ENCODE measurements at regions not wholly inside any gene's neighbourhood (a gene's known extent, or its start where the extent isn't known, plus 50 kb on each side); places are given as distances from the start of the nearest gene placed in this dataset.

DNA sequence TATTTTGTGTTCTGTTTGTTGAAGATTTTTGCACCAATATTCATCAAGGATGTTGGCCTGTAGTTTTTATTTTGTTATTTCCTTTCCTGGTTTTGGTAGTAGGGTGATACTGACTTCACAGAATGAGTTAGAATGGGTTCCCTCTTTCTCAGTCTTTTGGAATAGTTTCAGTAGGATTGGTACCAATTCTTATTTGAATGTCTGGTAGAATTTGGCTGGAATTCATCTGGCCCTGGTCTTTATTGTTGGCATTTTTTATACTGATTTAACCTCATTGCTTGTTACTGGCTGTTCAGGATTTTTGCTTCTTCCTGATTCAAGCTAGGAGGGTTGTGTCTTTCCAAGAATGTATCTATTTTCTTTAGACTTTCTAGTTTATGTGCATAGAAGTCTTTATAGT lies 263.7 kb downstream of the SOX11 start:
- DNase-seq (ENCODE audit: low read depth), result no peak
- no peak overlapping the region for H3K4me3 ChIP-seq (ENCODE audit: low read depth, low read length)
- TF ChIP-seq, protein P1, sequence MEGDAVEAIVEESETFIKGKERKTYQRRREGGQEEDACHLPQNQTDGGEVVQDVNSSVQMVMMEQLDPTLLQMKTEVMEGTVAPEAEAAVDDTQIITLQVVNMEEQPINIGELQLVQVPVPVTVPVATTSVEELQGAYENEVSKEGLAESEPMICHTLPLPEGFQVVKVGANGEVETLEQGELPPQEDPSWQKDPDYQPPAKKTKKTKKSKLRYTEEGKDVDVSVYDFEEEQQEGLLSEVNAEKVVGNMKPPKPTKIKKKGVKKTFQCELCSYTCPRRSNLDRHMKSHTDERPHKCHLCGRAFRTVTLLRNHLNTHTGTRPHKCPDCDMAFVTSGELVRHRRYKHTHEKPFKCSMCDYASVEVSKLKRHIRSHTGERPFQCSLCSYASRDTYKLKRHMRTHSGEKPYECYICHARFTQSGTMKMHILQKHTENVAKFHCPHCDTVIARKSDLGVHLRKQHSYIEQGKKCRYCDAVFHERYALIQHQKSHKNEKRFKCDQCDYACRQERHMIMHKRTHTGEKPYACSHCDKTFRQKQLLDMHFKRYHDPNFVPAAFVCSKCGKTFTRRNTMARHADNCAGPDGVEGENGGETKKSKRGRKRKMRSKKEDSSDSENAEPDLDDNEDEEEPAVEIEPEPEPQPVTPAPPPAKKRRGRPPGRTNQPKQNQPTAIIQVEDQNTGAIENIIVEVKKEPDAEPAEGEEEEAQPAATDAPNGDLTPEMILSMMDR (IDR thresholded peaks at IDR 0.05; ENCODE audit: control insufficient read depth, extremely low read depth, insufficient read depth), result no peak

DNA sequence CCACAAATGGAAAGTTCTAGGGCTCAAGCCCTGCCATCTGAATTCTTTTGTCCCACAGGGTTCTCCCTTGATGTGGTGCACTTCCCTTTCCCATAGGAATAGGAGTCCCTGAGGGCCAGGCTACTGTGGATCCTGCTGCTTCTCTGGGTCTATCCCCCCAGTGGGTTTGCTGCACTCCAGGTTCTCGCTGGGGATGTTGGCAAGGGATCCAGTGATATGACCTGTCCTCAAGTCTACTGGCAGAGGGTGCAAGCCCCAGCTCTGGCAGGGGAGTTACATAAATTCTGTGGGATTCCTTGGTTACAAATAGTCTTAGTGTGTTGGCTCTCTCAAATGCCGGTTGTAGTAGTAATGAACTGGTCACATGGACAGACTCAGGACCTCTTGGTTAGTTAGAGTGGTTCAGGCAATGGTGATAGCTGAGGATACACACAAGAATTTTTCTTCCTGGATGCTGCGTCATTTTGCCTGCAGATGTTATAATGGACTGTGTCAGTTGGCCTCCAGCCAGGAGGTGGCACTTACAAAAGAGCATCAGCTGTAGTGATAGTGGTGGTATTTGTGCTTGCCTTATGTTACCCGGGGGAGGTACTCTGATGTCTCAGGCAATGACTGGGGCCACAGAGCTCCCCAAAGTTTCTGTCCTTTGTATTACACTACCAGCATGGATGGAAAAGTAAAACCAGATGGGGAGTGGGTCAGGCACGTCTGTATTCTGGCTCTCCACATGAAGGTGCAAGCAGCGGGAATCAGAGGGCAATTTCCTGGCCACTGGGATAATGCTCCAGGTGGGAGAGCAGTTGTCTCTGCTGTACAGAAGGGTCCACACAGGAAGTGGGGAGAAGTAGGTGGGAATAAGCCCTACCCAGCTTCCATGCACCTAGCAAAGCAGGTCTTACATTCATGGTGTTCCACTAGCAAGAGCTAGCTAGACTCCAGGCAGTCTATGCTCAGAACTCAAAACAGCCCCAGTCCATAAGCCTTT lies 267.9 kb downstream of the SOX11 start:
- DNase-seq (ENCODE audit: low read depth), result no peak
- TF ChIP-seq, protein P1 (IDR thresholded peaks at IDR 0.05; ENCODE audit: control insufficient read depth, extremely low read depth, insufficient read depth), result no peak
- no peak overlapping the region for H3K4me3 ChIP-seq (ENCODE audit: low read depth, low read length)

DNA sequence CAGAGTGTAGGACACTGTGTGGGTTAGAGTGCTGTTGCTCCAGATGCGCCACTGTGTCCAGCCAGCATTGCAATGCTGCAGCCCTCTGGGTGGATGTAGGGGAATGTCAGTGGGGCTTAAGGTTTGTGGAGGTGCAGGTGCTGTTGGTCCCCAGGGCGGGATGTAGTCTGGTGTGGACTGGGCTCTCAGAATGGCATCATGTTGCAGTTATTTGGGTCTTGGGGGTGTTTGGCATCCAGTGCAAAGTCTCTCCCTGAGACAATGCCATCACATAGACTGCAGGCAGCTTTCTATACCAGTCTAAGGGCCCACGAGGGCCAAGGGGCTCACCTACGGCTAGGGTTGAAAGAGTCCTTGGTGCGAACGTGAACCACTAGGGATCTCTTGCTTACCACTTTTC lies 275.3 kb downstream of the SOX11 start:
- TF ChIP-seq, protein P1 (IDR thresholded peaks at IDR 0.05; ENCODE audit: control insufficient read depth, extremely low read depth, insufficient read depth), result no peak
- no peak for DNase-seq (ENCODE audit: low read depth)
- no peak overlapping the region for H3K4me3 ChIP-seq (ENCODE audit: low read depth, low read length)

DNA sequence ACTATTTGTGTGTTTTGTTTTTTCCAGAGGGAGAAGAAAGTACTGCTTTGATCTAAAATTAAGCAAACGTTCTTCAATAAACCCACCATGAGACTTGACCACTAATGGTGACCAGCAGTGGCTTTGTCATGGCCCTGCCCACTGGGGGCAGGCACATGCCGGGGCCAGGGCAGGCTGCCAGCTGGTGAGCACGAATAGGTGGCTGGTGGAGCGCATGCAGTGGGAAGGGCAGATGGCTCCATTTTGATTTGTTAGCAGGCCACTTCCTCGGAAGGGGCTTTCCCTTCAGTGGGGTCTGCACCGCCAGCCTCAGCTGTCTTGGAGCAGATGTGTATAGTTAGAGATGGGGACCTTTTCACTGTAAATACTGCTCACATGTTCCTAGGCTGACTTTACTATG lies 277.1 kb downstream of the SOX11 start:
- no peak overlapping the region for H3K4me3 ChIP-seq (ENCODE audit: low read depth, low read length)
- TF ChIP-seq, protein P1 (IDR thresholded peaks at IDR 0.05; ENCODE audit: control insufficient read depth, extremely low read depth, insufficient read depth), result no peak
- DNase-seq (ENCODE audit: low read depth), result no peak

DNA sequence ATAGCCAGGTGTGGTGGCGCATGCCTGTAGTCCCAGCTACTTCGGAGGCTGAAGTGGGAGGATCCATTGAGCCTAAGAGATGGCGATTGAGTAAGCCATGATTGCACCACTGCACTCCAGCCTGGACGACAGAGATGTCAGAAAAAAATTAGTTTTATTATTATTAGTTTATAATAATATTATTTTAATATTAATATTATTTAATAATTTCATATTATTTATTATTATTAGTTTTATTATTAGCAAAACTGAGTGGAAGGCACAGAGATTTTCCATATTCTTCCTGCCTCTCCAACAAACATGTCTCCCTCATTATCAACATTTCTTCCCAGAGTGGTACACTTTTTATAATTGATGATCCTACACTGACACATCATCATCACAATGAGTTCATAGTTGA lies 278.2 kb downstream of the SOX11 start:
- DNase-seq (ENCODE audit: low read depth), result no peak
- TF ChIP-seq, protein P1 (IDR thresholded peaks at IDR 0.05; ENCODE audit: control insufficient read depth, extremely low read depth, insufficient read depth), result no peak
- H3K4me3 ChIP-seq (ENCODE audit: low read depth, low read length), result no peak overlapping the region

DNA sequence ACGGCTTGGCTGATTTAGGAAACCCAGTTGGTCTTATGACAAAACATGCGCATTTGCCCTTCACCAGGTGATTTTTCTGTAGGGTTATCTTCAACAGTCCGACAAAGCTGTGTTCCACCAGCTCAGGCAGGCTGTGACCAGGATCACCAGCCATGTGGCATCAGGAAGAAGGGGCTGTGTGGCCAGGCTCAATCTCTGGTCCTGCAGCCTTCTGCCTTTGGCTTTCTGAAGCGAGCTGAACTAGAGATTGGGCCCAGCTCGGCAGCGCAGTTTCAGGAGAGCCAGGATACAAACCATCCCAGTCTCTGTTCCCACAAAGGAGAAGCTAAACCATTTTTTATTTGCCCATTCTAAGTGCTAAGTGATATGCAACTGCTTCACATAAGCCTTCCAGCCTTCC lies 282.3 kb downstream of the SOX11 start:
- TF ChIP-seq, protein P1 (IDR thresholded peaks at IDR 0.05; ENCODE audit: control insufficient read depth, extremely low read depth, insufficient read depth), result no peak
- H3K4me3 ChIP-seq (ENCODE audit: low read depth, low read length), result no peak overlapping the region
- DNase-seq (ENCODE audit: low read depth), result no peak
